Neural progenitor cell (in vitro differentiated cells): ENCODE measurements at regions not wholly inside any gene's neighbourhood (a gene's known extent, or its start where the extent isn't known, plus 50 kb on each side); places are given as distances from the start of the nearest gene placed in this dataset.

Source experiments
- CTCF ChIP-seq: fragments of 200-600 bp; sonication (generic); IDR thresholded peaks from 2 replicates; pipeline ENCODE4 v1.5.1; 2017; ENCODE audit warnings: antibody characterized with exemption, mild to moderate bottlenecking
- EZH2 ChIP-seq: fragments of 200-600 bp; sonication (generic); IDR thresholded peaks from 2 replicates; pipeline ENCODE4 v1.6.1; 2017; ENCODE audit warnings: antibody characterized with exemption, mild to moderate bottlenecking, moderate library complexity

GRCh38 chr3:135757421-135757820 is 208.1 kb upstream of the PPP2R3A start:
- TF ChIP-seq CTCF (no peak), EZH2 (no peak)
